Fibroblast of peridontal ligament (primary cell): ENCODE measurements at regions not wholly inside any gene's neighbourhood (a gene's known extent, or its start where the extent isn't known, plus 50 kb on each side); places are given as distances from the start of the nearest gene placed in this dataset.

Experiments
- DNase-seq: peaks from one replicate; pipeline ENCODE4 v3.0.0-alpha.2; 2010; ENCODE audit errors: extremely low read depth

DNA sequence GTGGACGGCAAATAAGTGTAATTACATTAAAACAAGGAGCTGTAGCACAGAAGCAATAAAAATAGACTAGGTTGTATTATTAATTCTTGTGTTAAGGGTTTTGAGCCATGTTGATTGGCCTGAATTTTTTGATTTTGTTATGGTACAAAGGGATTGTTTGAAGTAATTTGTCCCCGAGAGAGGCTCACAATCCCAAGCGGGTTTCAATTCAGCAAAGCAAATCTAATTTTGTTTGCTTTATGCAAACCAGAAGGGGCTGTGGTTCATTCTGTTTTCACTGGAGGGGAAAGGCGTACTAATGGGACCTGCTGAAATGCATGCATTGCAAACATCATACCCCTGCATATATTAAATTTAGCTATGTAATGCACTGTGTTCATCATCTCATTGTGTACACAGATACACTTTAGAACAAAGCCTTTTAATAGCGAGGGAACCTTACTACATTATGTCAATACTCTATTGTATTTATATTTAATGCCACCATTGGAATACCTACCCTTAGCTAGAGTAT lies 379.5 kb upstream of the POU3F2 start:
- no peak for DNase-seq

DNA sequence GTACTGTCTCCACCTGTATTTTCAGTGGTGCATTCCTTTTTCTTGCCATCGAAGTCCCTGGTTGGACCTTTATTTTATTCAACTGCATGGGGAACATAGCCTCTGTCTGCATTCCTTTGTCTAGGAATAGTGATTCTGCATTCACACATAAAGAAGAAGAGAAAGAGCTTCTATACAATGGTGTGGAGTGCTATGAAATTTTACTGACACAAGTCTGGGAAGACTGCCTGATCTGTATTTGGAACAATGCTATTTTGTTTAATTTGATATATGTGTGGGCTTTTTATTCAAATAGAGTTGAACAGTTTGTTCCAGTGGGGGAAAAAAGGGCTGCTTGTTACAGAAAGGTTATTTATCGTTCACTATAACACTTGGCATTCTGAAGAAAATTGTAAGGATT lies 375.7 kb upstream of the POU3F2 start:
- DNase-seq = no peak

- no peak for DNase-seq
Measured at GRCh38 chr6:98463038-98464000, 371.1 kb upstream of the POU3F2 start.

DNA sequence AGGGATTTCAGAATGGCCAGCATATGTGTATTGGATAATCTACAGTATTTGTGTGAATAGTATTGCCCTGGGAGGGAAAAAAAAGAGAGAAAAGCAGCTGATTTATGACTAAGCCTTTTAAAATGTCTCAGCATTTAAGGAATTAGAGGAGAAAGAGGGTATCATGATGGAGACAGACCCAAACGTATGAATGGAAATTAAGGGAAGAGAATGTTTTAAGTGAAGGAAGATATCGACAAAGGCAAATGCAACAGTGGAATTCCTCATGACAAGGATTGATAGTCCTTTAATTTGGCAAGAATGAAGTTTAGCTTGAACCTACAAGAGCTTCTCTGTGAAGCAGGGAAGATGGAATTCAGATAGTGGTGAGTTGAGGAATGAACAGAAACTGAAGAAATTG lies 367.3 kb upstream of the POU3F2 start:
- DNase-seq = no peak

DNA sequence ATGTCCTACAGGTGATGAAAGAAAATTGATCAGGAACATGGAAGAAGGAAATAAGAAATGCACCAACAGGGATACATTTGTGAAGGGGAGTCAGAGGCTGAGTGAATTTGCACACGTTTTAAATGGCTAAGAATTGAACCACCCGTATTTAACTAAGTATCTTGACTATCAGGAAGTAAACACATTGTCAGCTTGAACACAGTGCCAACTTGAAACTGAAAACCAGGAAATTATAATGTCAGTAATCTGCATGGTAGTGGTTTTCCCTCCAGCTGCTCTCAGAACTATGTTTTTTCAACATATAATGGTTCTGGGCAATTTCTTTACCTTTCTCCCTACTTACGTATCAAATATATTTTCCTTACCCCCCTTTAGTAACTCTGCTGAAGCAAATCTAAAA lies 366.5 kb upstream of the POU3F2 start:
- no peak for DNase-seq

DNA sequence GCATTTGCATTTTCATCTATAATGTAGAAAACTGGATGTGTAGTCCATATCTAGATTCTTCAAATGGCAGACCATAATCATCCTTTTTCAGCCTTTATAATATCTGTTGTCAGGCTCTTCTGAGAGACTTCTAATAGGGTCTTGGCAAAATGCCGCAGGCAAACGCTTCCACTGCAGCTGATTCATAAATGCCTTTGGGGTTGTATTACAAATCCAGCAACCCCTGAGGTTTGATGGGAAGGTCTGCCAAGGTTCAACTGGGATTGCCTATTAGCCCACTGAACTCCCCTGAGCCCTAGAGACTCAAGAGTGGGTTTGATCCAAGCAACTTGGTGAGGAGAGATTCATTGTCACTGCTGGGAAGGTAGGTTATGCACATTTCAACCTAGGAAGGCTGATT lies 365.2 kb upstream of the POU3F2 start:
- no peak for DNase-seq

DNA sequence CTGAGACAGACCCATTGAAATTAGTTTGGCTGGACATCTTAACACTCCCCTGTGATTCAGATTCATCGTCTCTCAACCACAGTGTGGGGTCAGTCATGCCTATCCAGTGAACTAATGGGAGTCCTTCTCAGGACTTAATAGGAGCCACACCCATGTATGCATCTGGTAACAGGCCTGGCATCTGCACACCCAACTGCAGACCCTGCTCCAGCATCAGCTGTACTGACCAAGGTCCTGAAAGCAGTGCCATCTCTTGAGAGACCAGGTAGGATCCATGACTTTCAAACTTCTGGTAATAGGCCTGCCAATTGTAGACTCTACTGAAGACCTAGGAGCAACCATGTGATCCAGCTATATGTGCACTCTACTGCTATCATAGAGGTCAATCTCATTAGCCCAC lies 363.6 kb upstream of the POU3F2 start:
- no peak for DNase-seq

- DNase-seq = no peak
Measured at GRCh38 chr6:98471444-98471843, 362.9 kb upstream of the POU3F2 start.

DNA sequence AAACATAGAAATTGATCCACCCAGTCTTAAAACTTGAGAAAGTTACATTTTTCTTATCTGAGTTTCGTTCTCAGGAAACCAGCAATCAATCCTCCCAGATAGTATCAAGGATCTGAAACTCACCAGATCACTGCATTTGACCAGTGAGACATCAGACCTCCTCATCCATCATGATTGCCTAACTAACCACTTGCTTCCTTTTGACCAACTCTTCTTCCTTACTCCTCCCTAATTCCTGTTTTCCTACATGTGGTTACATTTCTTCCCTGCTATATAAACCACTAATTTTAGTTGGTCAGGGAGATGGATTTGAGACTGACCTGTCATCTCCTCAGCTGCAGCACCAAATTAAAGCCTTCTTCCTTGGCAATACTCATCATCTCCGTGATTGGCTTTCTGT lies 357.1 kb upstream of the POU3F2 start:
- DNase-seq = no peak

DNA sequence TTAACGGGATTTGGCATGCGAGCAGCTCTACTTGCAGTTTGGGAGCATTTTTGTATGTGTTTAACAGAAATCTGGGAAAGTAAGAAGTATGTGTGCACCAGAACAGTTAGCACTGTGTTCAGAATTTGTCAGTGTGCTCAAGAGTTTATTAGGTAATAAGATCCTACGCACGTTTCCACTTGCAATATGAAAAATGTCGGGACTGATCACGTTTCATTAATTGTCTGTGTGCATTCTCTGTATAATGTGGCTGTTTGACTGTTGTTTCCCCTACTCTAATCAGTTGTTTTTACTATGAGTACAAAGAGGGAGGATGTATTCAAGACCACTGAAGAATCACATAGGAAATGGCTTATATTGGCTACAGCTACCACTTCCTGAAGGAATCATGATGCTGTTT lies 349.7 kb upstream of the POU3F2 start:
- no peak for DNase-seq

DNA sequence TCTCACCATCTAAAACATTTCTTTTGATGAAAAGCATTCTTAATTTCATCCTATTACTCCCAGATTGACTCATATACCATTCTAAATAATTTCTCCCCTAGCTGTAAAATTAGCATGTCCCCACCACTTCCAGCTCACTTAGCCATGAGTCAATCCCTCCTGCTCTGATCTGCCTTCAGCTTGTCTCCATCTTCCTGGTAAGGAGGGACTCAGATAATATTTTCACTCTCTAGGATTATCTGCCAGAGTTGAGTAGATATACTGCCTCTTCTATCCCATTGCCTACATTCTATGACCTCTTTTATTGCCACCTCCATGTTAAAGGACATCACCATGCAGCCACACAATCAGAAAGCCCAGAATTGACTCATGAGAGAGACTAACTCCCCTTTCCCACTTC lies 348.8 kb upstream of the POU3F2 start:
- DNase-seq = no peak

DNA sequence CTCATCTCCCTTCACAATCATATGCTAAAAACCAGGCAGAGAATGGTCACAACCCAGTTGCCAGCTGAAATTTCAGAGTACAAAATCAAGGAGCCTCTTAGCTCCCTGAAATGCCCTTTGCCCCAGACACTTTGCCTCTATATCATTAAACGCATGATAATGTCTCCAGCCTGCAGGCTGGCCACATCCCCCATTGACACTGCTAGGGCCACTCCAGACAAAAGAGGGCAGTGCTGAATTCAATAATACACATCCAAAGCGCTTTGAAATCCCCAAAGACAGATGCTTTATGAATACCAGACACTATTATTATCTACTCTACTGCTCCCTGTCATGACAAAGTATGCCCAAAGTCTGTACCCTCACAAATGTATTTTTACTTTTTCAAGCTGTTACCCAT lies 348.3 kb upstream of the POU3F2 start:
- DNase-seq = no peak

- no peak for DNase-seq
Measured at GRCh38 chr6:98487612-98488011, 346.8 kb upstream of the POU3F2 start.

DNA sequence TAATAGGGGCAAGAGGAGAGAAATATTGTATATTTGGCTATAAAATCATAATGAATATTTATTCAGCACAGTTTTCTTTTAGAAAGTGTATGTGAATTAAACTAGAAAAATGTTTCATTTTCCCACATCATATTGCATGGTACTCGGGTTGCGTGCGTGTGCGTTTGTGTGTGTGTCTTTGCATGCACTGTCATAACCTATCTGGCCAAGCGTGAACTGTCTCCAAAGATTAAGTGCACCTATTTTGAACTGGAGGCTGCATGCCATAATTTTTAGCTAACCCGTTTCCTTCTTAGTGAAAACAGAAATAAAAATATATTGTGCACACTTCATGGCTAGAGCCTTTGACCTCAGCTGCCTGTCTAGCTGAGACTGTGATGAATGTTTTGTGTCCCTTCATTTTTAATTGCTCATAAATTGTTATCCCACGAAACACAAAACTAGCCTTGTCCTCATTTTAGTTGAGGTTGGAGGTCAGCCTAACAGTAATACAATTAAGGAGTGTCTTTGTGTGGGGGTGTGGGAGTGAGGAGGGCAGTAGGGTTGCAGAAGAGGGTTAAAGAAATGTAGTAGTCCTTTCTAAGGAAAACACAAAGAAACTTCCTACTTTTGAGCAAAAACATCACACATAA lies 336.1 kb upstream of the POU3F2 start:
- DNase-seq = no peak

DNA sequence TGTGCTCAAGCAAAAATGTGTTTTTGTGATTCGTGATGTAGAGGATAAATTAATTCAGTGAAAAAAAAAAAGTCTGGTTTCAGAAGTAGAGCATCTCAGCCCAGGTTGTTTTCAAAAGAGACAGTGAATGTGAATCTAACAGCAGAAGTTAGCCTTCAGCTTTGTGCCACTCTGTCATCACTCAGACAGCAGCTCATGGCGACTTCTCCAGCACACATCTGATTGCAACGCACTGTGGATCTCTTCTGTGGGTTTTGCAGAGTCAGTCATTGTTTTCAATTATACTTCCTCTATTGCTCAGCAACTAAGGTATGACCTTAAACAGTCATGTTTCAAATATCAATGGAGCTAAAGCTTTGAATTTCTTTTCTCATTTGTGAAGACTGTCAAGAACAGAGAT lies 335.5 kb upstream of the POU3F2 start:
- DNase-seq = no peak

- DNase-seq = no peak
Measured at GRCh38 chr6:98514073-98514720, 320.2 kb upstream of the POU3F2 start.

GRCh38 chr6:98514796-98515195 lies 319.6 kb upstream of the POU3F2 start:
- DNase-seq = no peak

GRCh38 chr6:98516206-98516605 lies 318.2 kb upstream of the POU3F2 start:
- DNase-seq = no peak

DNA sequence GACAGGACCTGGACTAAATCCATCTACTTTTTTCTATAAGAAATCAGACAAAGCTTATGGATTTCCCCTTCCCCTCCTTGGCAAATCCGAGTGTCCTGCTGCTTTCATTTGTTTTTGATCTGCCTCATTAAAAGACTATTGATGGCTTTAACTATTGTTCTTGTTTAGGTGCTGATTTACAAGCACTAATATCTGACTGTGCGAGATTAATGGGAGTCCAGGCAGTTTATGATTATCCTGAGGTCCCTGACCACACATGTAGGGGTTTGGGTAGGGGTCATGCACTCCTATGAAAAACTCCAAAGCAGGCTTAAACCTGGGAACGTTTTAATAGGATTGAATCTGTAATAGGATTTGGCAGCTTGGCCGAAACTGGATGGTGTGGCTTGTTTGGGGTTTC lies 317.5 kb upstream of the POU3F2 start:
- DNase-seq = no peak

- DNase-seq = no peak
Measured at GRCh38 chr6:98525860-98526259, 308.5 kb upstream of the POU3F2 start.

- no peak for DNase-seq
Measured at GRCh38 chr6:98526465-98526864, 307.9 kb upstream of the POU3F2 start.

GRCh38 chr6:98529364-98529763 lies 305.0 kb upstream of the POU3F2 start:
- DNase-seq = no peak

DNA sequence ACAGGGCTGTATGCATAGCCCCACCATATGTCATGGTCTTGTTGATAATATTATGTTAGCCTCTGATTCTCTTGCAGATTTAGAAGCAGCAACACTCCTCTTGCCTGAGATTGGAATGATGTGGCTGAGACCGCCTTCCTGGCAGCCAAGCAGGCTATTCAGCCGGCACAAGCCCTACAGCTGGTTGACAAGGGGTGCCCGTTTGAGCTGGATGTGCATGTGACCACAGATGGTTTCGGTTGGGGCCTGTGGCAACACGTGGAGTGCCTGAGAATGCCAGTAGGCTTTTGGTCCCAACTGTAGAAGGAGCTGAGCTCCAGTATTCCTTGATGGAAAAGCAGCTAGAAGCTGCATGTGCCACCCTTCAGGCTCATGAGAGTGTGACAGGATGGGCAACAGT lies 303.6 kb upstream of the POU3F2 start:
- no peak for DNase-seq
